K562 (cell line): ENCODE measurements at regions not wholly inside any gene's neighbourhood (a gene's known extent, or its start where the extent isn't known, plus 50 kb on each side); places are given as distances from the start of the nearest gene placed in this dataset.

Experiments
- ATAC-seq: fragments of 200-7000 bp; cut with Tn5 transposase; 3 replicates; pipeline ENCODE4 v1.9.1; 2020; ENCODE audit warnings: moderate library complexity
- BruUV-seq: library from RNA; stranded (reverse); fragments of 400-500 nt; replicated peaks from 2 replicates; lab custom pipeline; 2021; lab: Mats Ljungman, UMichigan
- CTCF ChIA-PET: fragments of 300-600 bp; formaldehyde crosslinking; extraction: SDS; loops from one replicate; lab custom pipeline; 2021; ENCODE audit warnings: low intra/inter-chr PET ratio; lab: Yijun Ruan, JAX
- POLR2A ChIA-PET: fragments of 300-600, 350-650 bp; sonication (Branson Sonifier 250); formaldehyde crosslinking; extraction: SDS; loops from one replicate; lab custom pipeline; 2021; ENCODE audit warnings: antibody characterized with exemption, inconsistent platforms; lab: Yijun Ruan, JAX
- DNase-seq, 4 experiments: peaks; one replicate each; pipeline versions ENCODE4 v3.0.0 to v3.0.0-alpha.2; 2011 to 2018; ENCODE audit warnings: low spot score in 3 of 4, mixed read lengths in 3 of 4; ENCODE audit errors: extremely low read depth in 1 of 4
- FAIRE-seq: peaks from 2 replicates; lab custom pipeline; 2011; peaks lifted over from hg19 to GRCh38; lab: Jason Lieb, UNC
- H2AFZ ChIP-seq: 2 replicates; pipeline ENCODE4 v1.6.0; 2011; ENCODE audit warnings: low read depth, low read length, control low read depth, inconsistent platforms
- H3K27ac ChIP-seq: fragments of 200-600 bp; 3 replicates; pipeline ENCODE4 v1.8.0; 2011; ENCODE audit warnings: low read depth, mild to moderate bottlenecking, control low read depth, inconsistent platforms, low read length, moderate library complexity, mixed read lengths; ENCODE audit errors: extremely low read depth
- H3K27me3 ChIP-seq, 2 experiments: fragments of 300-600 bp in 1 of 2; 2 replicates in 1 of 2; 3 replicates in 1 of 2; pipeline versions ENCODE4 v1.6.0 to v1.8.0; 2011; ENCODE audit warnings: inconsistent platforms in 2 of 2, low read length in 2 of 2, mild to moderate bottlenecking in 1 of 2, mixed read lengths in 1 of 2, moderate library complexity in 1 of 2; ENCODE audit not compliant: control insufficient read depth in 2 of 2, insufficient read depth in 2 of 2
- H3K36me3 ChIP-seq: fragments of 300-600 bp; 3 replicates; pipeline ENCODE4 v1.8.0; 2011; ENCODE audit warnings: mild to moderate bottlenecking, low read length, inconsistent platforms; ENCODE audit not compliant: control insufficient read depth, insufficient read depth
- H3K4me1 ChIP-seq, 2 experiments: fragments of 200-600 bp in 1 of 2; replicated peaks in 1 of 2; 2 replicates in 1 of 2; 3 replicates in 1 of 2; pipeline versions ENCODE4 v1.5.1 to v1.8.0; 2011; ENCODE audit warnings: inconsistent platforms in 2 of 2, low read length in 2 of 2, mild to moderate bottlenecking in 1 of 2, mixed read lengths in 1 of 2, moderate library complexity in 1 of 2; ENCODE audit not compliant: control insufficient read depth in 2 of 2, insufficient read depth in 2 of 2
- H3K4me2 ChIP-seq: 2 replicates; pipeline ENCODE4 v1.6.1; 2011; ENCODE audit warnings: low read length, control low read depth, inconsistent platforms, mixed read lengths; ENCODE audit not compliant: insufficient read depth
- H3K4me3 ChIP-seq: fragments of 200-600 bp; sonication (generic), shearing (Covaris generic); 2 replicates; pipeline ENCODE4 v1.5.1; 2016; ENCODE audit warnings: control low read depth, inconsistent platforms
- H3K79me2 ChIP-seq: fragments of 200-600 bp; 3 replicates; pipeline ENCODE4 v1.8.0; 2011; ENCODE audit warnings: low read length, inconsistent platforms; ENCODE audit not compliant: control insufficient read depth, insufficient read depth
- H3K9ac ChIP-seq, 2 experiments: 2 replicates each; pipeline versions ENCODE4 v1.6.0 to v1.6.1; 2011; ENCODE audit warnings: low read depth in 2 of 2, low read length in 2 of 2, control low read depth in 1 of 2, inconsistent platforms in 1 of 2, mild to moderate bottlenecking in 1 of 2, mixed read lengths in 1 of 2; ENCODE audit not compliant: insufficient read depth in 1 of 2
- H3K9me1 ChIP-seq: one replicate; pipeline ENCODE4 v1.6.0; 2011; ENCODE audit warnings: inconsistent platforms, mild to moderate bottlenecking, low read length, moderate library complexity; ENCODE audit not compliant: control insufficient read depth, insufficient read depth
- H3K9me3 ChIP-seq: replicated peaks from 2 replicates; pipeline ENCODE4 v1.5.1; 2011; ENCODE audit warnings: low read depth, low read length, inconsistent platforms; ENCODE audit not compliant: control insufficient read depth, insufficient read depth
- H4K20me1 ChIP-seq: replicated peaks from 2 replicates; pipeline ENCODE4 v1.6.1; 2011; ENCODE audit warnings: low read length, inconsistent platforms, mixed read lengths; ENCODE audit not compliant: control insufficient read depth, insufficient read depth
- CREB1 ChIP-seq, 2 experiments: sonication (generic) in 1 of 2; formaldehyde crosslinking in 1 of 2; IDR thresholded peaks; 2 replicates each; pipeline versions ENCODE4 v1.6.1 to v1.8.0; 2012 to 2022; ENCODE audit warnings: inconsistent platforms in 1 of 2, mild to moderate bottlenecking in 1 of 2, missing genetic modification reagents in 1 of 2, moderate library complexity in 1 of 2
- DDX20 ChIP-seq: fragments of 450-650 bp; IDR thresholded peaks from 2 replicates; pipeline ENCODE4 v1.6.1; 2016; ENCODE audit warnings: missing genetic modification characterization, low read depth, mild to moderate bottlenecking, missing compliant biosample characterization, moderate library complexity
- PURB ChIP-seq: sonication (generic); formaldehyde crosslinking; IDR thresholded peaks from 2 replicates; pipeline ENCODE4 v1.9.0; 2021; ENCODE audit warnings: low read depth, mild to moderate bottlenecking, missing genetic modification reagents
- RHOXF2B ChIP-seq: fragments of 250-450 bp; sonication (Bioruptor Pico); conservative IDR thresholded peaks from 2 replicates; pipeline ENCODE4 v1.5.1; 2021
- SMARCB1 ChIP-seq: IDR thresholded peaks from 2 replicates; pipeline ENCODE4 v1.6.1; 2011; ENCODE audit warnings: improper control_type of control experiment, low read depth; ENCODE audit not compliant: insufficient read length
- TEAD1 ChIP-seq, 2 experiments: fragments of 450-650 bp in 1 of 2; sonication (generic) in 1 of 2; formaldehyde crosslinking; IDR thresholded peaks; 2 replicates each; pipeline versions ENCODE4 v1.4.0 to v1.8.0; 2020 to 2022; ENCODE audit warnings: mild to moderate bottlenecking in 2 of 2, missing genetic modification reagents in 1 of 2
- ZNF133 ChIP-seq: fragments of 250-450 bp; sonication (Bioruptor Pico); IDR thresholded peaks from 2 replicates; pipeline ENCODE4 v1.4.0; 2020; ENCODE audit warnings: mild to moderate bottlenecking
- ZNF217 ChIP-seq: sonication (generic); formaldehyde crosslinking; IDR thresholded peaks from 2 replicates; pipeline ENCODE4 v1.8.0; 2022; ENCODE audit warnings: mild to moderate bottlenecking, missing genetic modification reagents
- ZNF431 ChIP-seq: sonication (generic); formaldehyde crosslinking; IDR thresholded peaks from 2 replicates; pipeline ENCODE4 v1.8.0; 2022; ENCODE audit warnings: mild to moderate bottlenecking, missing genetic modification reagents
- WGBS: fragments of 100-300 bp; shearing (Covaris generic); methylation state at CpG from one replicate; pipeline ENCODE4 v1.1.6; 2016; ENCODE audit warnings: low coverage, mixed read lengths; ENCODE audit not compliant: insufficient coverage; ENCODE audit errors: missing lambda C conversion rate; 5-methylcytosine and 5-hydroxymethylcytosine counted together
- in situ Hi-C: fragments of 300-500 bp; cut with MboI; formaldehyde crosslinking; loops from 4 replicates; pipeline ENCODE4 v1.15.0; 2018; ENCODE audit warnings: inconsistent platforms, mixed read lengths
- intact Hi-C: fragments of 100-400 bp; cut with micrococcal nuclease; formaldehyde crosslinking; loops from 2 replicates; pipeline ENCODE4 v1.14.2; 2022
- TF ChIP-seq, protein P1 (sequence below): fragments of 450-650 bp; IDR thresholded peaks from 2 replicates; pipeline ENCODE4 v1.7.0; 2016; ENCODE audit warnings: borderline replicate concordance

DNA sequence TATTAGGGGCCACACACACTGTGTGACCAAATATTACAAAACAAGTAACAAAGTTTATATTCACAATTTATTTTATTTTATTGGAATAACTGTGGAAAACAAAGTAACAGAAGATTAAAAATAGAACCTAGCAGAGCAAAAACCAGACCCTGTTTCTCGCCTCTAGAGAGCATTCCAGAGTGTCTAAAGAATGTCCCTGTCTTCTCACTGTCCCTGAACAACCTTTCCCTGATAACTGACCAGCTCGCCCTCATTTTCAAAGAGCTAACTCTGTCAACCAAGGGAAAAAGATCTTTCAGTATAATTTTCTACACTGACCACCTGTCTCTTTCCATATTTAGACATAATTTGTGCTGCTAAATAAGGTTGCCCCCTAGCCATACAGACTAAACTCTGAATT lies 646.9 kb downstream of the USP25 start (continued):
- TF ChIP-seq CREB1 (IDR thresholded peaks at IDR 0.05) (no peak), CREB1 (CRISPR knock-in tag; IDR thresholded peaks at IDR 0.05) (no peak), ZNF133 (CRISPR knock-in tag) (no peak)

DNA sequence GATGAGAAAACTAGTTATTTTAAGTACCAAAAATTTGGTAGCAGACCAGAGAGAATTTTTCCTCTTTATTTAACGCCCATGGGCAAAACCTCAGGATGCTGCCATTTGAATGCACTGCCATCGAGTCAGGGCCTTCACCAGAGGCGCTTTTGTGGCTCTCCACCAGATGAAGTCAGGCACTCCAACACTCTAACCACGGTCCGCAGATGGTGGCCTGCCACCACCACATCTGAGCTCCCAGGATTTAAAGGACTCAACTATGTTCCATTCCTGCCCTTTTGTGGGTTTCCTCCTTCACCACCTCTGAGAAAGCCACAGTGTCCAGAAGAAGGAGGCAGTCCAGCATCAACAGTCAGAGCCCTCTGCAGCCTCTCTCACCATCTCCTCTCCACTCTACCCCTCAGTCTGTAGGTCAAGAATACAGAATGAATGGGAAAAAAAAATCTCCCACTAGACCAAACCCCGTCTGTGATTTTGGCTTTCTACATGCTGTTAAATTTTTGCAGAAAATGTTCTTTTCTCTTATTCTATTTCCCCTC lies 647.4 kb downstream of the USP25 start:
- 3% methylated on average over 6 of the region's 6 CpGs for WGBS
- in situ Hi-C loops: no loop called here

DNA sequence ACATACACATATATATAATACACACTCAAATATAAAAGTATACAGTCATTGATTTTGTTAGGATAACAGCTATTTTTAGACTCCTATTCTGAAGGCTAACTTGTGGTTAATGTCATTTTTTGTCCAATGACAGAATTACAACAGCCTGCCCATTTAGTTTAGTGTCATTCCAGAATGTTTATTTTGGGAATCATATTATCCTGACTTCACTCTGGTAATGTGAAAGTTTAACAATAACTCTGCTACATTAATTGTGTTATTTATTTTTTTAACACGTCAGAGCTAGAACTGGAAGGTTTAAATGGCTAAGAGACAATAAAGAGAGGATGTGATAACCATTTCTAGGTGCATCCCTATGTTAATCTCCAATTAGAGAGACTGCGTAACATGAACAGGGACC lies 648.1 kb downstream of the USP25 start:
- FAIRE-seq: no peak
- H2AFZ ChIP-seq: no peak overlapping the region
- ChIA-PET POLR2A (no interaction called here), CTCF (no interaction called here)
- DNase-seq: no peak
- 4% methylated on average over 2 of the region's 2 CpGs for WGBS
- no peaks in the 10 kb centered on the region for H3K9me3 ChIP-seq
- no peaks in the 10 kb centered on the region for H3K79me2 ChIP-seq
- H3K4me2 ChIP-seq: no peak overlapping the region
- intact Hi-C loops: no loop called here
- H3K27me3 ChIP-seq: no peaks in the 10 kb centered on the region
- no peaks in the 10 kb centered on the region for H3K4me1 ChIP-seq
- no TSS peak for BruUV-seq
- in situ Hi-C loops: no loop called here
- H3K27ac ChIP-seq: no peak overlapping the region
- H3K9ac ChIP-seq: no peak overlapping the region
- H4K20me1 ChIP-seq: no peaks in the 10 kb centered on the region
- no peak for ATAC-seq
- no peaks in the 10 kb centered on the region for H3K9me1 ChIP-seq
- no peaks in the 10 kb centered on the region for H3K36me3 ChIP-seq
- no peak overlapping the region for H3K4me3 ChIP-seq
- TF ChIP-seq ZNF217 (no peak), ZNF431 (CRISPR knock-in tag) (no peak), RHOXF2B (no peak), SMARCB1 (no peak), DDX20 (tag) (no peak), TEAD1 (CRISPR knock-in tag; IDR thresholded peaks at IDR 0.05) (no peak)
- TF ChIP-seq, protein P1, sequence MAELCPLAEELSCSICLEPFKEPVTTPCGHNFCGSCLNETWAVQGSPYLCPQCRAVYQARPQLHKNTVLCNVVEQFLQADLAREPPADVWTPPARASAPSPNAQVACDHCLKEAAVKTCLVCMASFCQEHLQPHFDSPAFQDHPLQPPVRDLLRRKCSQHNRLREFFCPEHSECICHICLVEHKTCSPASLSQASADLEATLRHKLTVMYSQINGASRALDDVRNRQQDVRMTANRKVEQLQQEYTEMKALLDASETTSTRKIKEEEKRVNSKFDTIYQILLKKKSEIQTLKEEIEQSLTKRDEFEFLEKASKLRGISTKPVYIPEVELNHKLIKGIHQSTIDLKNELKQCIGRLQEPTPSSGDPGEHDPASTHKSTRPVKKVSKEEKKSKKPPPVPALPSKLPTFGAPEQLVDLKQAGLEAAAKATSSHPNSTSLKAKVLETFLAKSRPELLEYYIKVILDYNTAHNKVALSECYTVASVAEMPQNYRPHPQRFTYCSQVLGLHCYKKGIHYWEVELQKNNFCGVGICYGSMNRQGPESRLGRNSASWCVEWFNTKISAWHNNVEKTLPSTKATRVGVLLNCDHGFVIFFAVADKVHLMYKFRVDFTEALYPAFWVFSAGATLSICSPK: no peak

More for the DNA sequence above, 647.4 kb downstream of the USP25 start:
- H3K27ac ChIP-seq: no peak overlapping the region
- no peaks in the 10 kb centered on the region for H3K4me1 ChIP-seq
- no peak overlapping the region for H2AFZ ChIP-seq
- no peaks in the 10 kb centered on the region for H3K36me3 ChIP-seq
- no peak for DNase-seq
- H3K4me3 ChIP-seq: no peak overlapping the region
- FAIRE-seq: no peak
- H3K79me2 ChIP-seq: no peaks in the 10 kb centered on the region
- CTCF ChIA-PET: no interaction called here
- no peak for TF ChIP-seq PURB (CRISPR knock-in tag)
- H4K20me1 ChIP-seq: no peaks in the 10 kb centered on the region
- no peaks in the 10 kb centered on the region for H3K27me3 ChIP-seq
- BruUV-seq: no TSS peak
- no peak overlapping the region for H3K9ac ChIP-seq
- no peaks in the 10 kb centered on the region for H3K9me3 ChIP-seq
- no peak for ATAC-seq
- POLR2A ChIA-PET: no interaction called here
- intact Hi-C loops: no loop called here
- H3K4me2 ChIP-seq: no peak overlapping the region
- no peaks in the 10 kb centered on the region for H3K9me1 ChIP-seq
